NCI-H526 treated with DMSO at 0.1 percent for 48 hours (cell line): ENCODE measurements at regions not wholly inside any gene's neighbourhood (a gene's known extent, or its start where the extent isn't known, plus 50 kb on each side); places are given as distances from the start of the nearest gene placed in this dataset.

Experiments used
- DNase-seq: peaks from one replicate; lab custom pipeline; 2025; lab: John Stamatoyannopoulos, UW

DNA sequence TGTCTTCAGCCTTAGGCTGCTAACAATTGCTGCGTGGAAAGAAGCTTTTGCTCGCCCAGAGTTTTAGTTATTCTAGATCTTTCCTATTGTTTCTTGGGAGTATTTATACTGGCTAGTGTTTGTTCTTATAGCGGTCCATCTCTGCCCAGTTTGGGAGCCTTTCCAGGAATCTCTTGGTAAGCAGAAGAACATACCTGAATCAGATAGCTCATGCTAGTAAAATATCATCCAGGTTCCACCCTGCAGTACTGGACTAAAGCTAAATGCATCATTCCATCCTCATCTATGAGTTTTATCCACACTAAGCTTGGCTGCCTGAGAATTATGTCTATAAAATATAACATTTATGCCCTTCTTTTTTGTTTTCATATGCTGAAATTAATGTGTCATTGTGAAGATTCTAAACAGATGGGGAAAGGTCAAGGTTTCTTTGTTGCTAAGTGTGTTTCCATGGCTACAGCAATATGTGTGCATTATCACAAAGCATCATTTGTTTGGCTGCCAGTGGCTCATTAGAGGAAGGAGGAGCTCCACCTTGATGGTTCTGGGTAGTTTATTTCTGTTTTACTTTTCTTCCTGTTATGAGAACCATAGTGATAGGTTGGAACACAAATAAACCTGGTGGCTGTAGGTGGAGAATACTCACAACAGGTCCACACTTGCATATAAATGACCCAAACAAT lies 182.8 kb downstream of the PIK3C3 start:
- DNase-seq, result no peak

DNA sequence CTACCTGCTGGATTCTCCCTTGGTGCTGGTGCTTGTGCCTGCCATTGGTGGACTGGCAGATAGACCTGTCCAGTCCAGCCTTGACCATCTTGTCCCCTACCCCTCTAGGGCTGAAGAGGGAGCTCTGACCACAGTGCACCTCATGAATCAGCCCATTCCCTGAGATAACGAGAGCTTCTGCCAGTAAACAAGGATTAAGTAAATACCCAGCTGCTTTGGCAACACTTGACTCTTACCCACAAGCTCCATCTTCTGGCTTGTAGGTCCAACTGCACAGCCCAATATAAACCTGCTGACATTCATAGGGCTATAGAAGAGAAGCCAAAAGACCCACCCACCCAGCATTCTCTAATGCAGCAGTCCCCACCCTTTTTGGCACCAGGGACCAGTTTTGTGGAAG lies 186.4 kb downstream of the PIK3C3 start:
- DNase-seq, result no peak

DNA sequence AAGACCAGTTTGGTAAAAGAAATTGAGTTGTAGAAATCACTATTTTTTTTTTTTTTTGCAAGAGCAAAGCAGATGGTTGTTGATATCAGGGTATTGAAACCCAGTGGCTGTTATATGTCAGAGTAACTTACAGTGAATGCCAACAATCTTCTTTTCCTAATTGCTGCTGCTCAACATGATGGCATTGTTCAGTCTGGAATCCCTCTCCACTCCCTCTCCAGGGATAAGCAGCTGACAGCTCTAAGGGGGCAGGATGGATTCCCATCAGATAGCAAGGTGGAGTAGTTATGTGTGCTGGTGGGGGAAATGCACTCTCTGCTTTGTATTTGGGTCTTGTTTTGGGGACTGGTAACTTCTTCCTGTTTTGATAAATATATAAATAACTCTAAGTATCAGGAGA lies 200.0 kb downstream of the PIK3C3 start:
- no peak for DNase-seq

DNA sequence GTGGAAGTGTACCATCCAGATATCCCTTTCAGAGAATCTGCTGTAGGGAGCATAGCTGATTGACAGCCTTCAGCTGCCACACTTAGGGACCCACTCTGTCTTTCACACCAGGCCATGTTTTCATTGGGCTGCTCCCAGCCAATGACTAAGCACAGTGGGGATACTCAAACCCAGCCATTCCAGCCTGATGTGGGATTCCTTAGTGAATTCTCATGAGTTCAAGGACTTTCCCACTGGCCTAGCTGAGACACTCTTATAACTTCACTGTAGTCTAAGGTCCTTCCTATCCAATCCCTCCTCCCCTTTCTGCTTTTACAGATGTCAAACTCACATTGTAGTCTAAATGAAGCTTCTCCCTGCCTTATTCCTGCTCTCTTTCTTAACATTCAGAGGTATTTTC lies 201.2 kb downstream of the PIK3C3 start:
- DNase-seq, result no peak

DNA sequence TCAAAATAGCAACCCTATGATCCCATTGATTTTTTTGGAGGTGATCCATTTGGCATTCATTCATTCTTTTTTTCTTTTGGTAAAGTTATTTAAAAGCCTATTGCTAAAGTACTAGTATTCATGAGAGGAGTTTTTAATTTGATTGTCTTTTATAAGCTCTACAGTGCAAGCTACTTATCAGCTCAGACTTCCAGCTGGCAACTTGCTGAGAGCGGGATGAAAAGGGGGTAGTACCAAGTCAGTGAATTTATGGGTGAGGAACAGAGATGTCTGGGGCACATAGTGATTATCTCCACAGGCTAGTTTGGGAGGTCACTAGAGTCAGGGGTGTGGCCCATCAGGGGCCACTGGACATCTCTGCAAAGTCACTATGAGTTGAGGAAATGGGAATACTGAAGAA lies 202.4 kb downstream of the PIK3C3 start:
- DNase-seq, result no peak

DNA sequence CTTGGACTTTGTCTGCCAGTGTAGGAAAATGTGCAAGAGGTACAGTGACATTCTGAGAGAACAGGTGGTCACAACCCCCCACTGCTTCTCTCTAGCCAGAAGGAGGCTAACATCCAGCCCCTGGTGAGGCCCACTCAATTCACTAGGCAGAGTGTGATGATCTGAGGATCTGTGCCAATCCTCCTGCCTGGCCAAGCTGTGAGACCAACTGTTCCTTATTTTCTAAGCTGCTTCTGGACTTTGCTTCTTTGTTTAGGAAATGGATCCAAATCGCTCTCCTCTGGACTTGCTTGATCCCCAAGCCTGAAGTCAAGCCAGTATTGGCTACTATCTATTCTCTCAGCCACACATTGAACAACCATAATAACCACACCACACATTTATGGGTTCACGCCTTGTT lies 202.8 kb downstream of the PIK3C3 start:
- DNase-seq, result no peak

DNA sequence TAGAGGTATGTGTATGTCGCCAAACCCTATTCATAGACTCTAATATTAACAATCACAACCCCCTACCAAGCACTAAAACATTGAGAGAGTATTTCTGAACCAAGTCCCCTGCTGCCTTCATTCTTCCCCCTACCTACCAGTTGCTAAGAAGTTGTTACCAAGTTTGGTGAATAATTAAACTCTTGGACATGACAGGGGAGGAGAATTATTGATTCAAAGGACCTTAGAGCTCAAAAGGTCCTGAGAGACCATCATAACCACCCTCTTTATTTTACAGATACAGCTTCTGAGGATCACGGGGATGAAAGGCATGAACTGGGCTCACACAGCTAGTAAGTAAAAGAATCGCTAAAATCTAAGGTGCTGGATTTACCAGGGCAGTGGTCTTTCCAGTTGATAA lies 204.1 kb downstream of the PIK3C3 start:
- no peak for DNase-seq

DNA sequence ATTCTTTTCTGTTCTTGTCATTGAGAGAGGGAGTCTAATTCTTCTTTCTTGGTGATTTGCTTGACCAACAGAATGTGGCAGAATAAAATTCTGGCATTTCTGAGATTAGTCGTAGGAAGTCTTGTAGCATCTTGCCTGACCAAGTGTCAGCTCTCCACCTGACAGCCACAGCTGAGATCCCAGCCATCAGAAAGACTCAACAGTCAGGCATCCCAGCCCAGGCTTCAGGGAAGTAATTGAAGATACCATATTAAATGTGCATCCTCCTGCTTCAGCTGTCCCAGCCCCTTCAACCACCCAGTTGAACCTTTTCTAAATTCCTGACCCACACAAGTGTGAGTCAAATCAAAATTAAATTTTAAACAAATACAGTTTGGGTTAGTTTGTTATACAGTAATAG lies 208.3 kb downstream of the PIK3C3 start:
- no peak for DNase-seq

DNA sequence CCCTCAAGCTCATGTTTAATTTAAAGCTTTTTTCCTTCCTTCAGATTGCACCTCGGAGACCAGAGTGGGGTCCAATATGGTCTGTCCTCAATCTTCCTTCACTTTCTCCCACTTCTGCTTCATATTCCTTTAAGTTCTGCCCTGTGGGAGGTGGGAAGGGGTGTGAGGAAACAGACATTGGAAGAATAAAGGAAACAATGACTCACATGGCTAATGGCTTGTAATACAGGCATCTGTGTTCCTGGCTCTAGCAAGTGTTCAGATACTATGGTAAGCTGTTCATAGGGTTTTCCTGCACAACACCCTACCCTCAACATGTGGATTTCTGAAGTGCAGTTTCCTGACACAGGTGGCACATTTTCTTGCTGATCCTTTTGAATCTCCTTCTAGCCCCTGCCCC lies 209.5 kb downstream of the PIK3C3 start:
- DNase-seq, result no peak

DNA sequence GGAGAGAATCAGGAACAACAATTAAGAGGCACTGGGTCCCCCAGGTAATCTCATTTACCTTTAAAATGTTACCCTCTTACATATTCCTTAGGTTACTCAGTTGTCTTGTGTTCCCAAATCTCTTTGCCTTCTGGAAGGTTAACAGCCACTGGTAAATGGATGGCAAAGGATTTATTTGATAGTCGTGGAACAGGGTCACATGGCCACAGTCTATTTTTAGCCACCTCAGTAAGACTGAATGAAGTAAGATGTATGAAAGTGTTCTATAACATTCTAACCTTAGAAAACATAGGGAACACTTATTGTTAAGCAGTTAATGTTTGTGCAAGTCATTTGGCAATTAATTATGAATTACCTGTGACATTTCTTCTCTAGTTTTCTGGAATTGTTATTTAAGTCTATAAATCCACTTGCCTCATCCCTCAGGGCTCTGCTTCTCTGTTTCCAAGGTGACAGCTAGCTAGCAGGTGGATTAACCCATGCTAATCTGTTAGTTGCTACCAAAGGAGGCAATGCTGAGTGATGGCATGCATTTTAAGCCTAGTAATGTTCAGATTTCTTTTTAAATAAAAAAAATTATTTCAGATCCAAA lies 211.0 kb downstream of the PIK3C3 start:
- DNase-seq, result no peak

DNA sequence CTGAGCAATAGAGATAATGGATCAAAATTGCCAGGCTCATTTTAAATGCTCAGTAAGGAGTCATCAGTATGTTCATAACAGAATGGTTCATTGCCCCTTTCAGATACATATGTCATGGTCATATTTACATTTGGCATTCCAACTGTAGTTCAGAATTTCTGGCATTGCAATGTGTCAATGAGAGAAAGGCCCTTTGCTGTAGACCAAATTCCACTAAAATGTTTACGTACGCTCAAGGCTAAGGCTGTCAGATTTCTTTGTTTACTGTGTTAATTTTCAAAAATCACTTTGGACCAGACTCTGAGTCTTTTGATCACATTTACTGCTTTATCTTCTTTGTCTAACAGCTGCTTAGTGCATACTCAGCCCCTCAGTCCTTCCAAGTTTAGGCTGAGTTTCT lies 213.5 kb downstream of the PIK3C3 start:
- DNase-seq, result no peak

DNA sequence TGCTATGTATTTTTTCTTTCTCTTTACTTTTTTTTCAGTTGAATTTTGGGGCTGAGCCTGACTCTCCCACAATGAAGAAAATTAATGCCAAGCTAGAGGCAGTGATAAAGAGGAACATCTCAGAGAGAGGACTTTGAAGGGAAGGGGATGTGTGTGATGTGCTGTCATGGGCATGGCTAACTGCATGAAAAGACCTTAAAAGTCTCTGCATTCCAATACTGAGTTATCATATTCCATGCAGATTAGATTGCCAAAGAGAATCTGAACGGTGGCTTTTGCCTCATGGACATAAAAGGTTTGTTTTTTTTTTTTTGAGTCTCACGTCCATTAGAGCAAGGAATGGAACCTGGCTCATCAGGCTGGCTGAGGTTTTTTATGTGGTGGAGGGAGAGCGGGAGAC lies 213.9 kb downstream of the PIK3C3 start:
- no peak for DNase-seq

DNA sequence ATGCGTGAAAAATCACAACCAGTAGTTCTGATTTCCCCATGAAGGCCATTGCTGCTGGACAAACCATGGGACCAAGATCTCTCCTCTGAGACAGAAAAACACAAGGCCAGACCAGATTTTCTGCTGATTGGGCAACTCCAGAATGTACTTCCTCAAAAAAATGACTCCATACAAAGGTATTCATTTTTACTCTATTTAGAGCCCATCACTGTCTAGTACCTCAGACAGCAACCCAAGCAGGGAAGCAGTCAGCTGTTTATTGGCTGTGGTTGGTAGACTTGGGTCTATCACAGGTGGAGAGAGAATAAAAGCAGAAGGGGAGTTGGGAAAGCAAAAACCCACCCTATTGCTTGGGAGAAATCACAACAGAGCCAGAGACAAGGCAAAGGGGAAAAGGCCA lies 219.9 kb downstream of the PIK3C3 start:
- DNase-seq, result no peak

DNA sequence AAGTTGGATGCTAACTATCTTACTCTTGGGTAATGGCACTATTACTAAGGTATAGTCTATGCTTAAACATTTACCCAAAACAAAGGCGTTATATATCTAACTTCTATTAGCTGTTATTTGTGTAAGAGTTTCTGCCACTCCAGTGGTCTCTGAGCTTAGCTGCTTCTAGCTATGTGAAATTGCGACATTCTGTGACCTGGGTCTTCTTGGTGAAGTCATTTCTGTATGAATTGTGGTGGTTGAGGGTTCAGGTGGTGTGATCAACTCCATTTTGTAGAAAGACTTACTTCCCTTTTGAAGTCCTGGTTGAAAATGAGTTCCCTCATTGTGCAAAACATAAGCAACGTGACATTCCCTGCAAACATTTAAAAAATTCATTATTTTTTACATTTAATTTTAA lies 221.6 kb downstream of the PIK3C3 start:
- DNase-seq, result no peak

DNA sequence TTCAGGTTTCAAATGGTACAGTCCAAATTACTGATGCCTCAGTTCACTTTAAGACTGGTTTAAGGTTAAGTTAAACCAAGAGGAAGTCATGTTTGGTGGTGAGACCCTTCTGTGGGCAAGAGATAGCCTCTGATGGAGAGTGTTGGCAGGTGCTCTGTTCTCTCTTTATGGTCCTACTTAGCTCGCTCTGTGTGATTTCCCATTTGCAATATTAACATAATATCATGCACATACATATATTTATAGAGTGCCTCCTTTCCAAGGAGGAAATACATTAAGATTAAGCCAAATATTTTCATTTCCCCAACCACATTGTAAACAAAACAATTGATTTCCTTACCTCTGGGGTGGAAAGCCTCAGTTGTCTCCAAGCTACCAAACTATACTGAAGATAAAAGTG lies 222.4 kb downstream of the PIK3C3 start:
- DNase-seq, result no peak

DNA sequence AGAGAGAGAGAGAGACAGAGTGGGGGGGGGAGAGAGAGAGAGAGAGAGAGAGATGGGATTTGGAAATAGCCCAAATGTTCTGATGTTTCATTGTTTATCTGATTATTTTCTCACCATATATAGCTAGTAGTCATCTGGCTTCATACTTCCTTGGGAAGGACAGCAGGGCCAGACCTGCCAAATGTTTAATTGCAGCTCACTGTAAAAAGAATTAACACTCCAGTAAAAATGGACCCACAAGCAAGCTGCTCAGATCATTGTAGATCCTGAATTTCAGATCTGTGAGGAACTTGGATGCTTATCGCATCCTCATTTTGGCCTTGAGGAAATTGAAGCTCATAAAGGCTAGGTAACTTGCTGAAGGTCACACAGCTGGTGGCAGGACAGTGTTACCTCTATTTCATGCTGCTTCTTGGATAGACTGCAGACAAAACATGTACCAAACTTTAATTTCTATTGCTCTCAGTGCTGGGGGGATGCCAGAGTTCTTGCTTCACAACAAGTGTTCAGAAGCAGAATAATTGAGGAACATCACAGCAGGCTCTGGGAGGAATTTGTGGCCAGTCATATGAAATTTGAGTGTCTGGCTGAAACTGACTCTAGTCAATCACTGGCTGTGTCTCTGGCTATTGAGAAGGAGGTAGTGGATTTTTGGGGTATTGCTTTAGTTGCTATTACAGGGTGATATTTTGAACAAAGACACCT lies 223.5 kb downstream of the PIK3C3 start:
- DNase-seq, result no peak

DNA sequence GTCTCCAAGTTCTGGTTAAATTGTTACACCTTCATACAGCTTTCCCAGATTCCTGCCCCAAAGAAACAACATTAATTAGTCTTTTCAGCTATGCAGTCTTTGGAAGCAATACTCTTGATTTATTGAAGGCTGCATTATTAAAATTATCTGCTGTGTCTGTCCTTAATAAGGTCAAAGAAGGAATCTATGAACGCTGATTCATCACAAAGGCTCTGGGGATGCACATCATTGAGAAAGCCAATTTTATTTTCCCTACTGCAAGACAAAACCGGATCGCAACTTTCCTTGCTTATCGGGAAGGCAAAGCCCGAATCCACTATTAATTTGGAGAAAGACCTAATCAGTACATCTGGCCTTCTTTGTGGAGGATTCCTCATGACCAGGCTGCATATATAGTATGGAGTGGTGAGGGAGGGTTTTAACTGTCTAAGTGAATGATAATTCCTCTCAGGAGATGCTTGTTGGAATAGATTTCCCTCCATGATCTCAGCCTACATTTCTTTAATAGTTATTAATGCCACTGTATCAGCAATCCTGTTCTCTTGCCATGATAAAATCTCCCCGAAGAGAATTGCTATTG lies 224.6 kb downstream of the PIK3C3 start:
- no peak for DNase-seq

DNA sequence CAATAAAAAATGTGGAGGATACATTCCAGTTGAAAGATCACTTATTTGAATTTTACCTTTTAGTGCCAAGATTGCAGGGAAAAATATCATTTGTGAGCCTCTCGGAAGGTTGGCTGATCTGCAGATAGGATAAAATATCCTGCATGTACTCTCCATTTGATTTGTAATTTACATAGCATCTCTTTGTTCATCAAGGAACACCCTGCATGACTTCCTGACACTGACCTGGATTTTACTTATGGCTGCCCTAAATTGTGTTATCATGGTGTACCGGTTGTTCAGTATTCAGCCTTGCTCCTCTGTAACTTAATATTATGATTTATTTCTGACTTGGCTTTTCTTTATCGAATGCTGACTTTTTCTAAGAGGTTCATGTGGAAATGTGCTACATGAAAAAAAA lies 226.4 kb downstream of the PIK3C3 start:
- no peak for DNase-seq

DNA sequence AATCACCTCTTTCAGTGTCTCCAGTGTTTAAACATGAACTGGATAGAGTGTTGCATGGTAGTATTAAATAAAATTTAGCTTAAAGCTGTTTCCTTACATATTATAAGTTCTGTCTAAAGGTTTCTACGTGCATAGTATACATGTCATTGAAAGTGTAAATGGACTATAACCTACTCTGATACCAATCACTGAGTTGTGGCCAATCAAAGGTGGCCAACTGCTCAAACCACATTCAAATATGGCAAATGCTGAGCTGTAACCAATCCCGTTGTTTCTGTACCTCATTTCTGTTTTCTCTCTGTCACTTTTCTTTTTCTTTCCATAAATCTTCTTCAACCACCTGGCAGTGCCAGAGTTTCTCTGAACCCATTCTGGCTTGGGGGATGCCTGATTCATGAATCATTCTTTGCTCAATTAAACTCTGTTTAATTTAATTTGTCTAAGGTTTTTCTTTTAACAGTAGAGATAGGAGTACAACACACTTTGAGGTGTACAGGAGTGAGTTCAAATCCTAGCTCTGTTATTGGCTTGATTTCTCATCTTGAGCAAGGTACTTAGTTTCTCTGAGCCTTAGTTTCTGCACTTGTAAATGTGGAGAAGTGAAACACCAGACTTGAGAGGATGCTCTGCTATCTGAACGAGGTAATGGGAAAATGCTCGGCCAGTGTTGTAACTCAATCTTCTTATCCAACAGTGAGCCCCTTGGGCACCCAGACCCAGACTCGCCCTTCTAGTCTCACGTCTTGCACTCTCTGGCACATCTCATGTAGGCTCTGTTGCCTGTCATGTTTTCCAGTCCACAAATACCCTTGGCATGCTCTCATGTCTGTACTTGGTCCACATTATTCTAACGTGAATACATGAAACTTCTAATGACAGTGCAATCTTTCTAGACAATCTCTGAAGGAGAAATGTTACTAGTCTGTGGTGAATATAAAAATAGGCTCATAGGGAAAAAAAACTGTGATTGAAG lies 228.0 kb downstream of the PIK3C3 start:
- DNase-seq, result no peak

DNA sequence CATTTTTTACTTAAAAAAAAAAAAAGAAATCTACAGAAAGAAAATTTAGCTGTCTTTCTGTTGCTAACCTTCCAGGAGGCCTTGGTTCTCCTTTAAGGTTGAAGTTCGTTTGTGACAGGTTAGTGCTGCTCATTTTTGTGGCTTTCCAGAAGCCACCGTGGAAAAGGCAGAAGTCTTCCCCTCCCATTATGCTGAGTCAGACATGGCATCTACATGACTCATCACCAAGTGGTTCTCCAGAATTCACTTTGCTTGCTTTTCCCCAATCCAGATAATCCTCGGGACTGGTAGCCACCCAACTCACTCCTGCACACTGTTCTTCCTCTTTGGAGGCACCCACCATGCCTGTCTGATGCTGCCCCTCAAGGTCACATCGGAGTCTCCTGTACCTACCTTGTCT lies 228.7 kb downstream of the PIK3C3 start:
- DNase-seq, result no peak

DNA sequence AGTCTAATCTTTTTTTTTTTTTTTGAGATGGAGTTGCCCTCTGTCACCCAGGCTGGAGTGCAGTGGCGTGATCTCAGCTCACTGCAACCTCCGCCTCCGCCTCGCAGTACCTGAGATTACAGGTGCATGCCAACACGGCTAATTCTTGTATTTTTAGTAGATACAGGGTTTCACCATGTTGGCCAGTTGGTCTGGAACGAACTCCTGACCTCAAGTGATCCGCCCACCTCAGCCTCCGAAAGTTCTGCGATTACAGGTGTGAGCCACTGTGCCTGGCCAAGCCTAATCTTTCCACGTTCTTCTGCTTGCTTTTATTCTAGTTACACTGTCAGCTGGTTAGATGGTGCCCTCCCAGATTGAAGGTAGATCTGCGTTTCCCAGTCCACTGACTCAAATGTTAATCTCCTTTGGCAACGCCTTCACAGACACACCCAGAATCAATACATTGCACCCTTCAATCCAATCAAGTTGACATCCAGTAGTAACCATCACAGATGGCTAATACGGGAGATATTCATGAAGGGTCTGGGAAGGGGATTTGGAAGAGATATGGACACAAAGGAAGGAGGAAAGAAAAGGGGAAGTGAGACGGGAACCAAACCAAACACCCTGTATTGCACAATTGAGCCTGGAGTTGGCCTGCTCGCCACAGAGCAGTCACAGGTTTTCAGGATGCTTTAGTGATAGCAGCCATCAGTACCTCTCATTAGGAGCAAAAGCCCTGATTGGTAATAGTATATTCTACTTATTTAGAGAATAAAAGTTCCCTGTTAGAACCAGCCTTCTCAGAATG lies 229.8 kb downstream of the PIK3C3 start:
- no peak for DNase-seq
